ENCODE measurements at regions not wholly inside any gene's neighbourhood (a gene's known extent, or its start where the extent isn't known, plus 50 kb on each side); places are given as distances from the start of the nearest gene placed in this dataset.

- Histone ChIP-seq H3K9ac (ENCODE audit: low read depth, low read length) (no peak overlapping the region), H3K4me1 (ENCODE audit: control insufficient read depth, insufficient read depth, low read length) (no peaks in the 10 kb centered on the region), H3K4me2 (ENCODE audit: low read length) (no peak overlapping the region), H3K36me3 (ENCODE audit: insufficient read depth, low read length) (no peaks in the 10 kb centered on the region), H3K9me3 (replicated peaks; ENCODE audit: low read length) (no peaks in the 10 kb centered on the region), H3K27me3 (ENCODE audit: control insufficient read depth, insufficient read depth, low read length) (no peaks in the 10 kb centered on the region), H3K4me3 (ENCODE audit: low read length) (no peak overlapping the region)
Observed at GRCh38 chr12:23186950-23187349, 562.0 kb downstream of the ETNK1 start.

- H3K9me3 ChIP-seq (replicated peaks; ENCODE audit: low read length) = no peaks in the 10 kb centered on the region
- no peaks in the 10 kb centered on the region for H3K36me3 ChIP-seq (ENCODE audit: insufficient read depth, low read length)
- H3K9ac ChIP-seq (ENCODE audit: low read depth, low read length) = no peak overlapping the region
- H3K4me2 ChIP-seq (ENCODE audit: low read length) = no peak overlapping the region
- no peak overlapping the region for H3K4me3 ChIP-seq (ENCODE audit: low read length)
- H3K4me1 ChIP-seq (ENCODE audit: control insufficient read depth, insufficient read depth, low read length) = no peaks in the 10 kb centered on the region
- no peaks in the 10 kb centered on the region for H3K27me3 ChIP-seq (ENCODE audit: control insufficient read depth, insufficient read depth, low read length)
Observed at GRCh38 chr12:23193552-23193951, 568.6 kb downstream of the ETNK1 start.

- no peaks in the 10 kb centered on the region for H3K9me3 ChIP-seq (replicated peaks; ENCODE audit: low read length)
- H3K4me2 ChIP-seq (ENCODE audit: low read length) = no peak overlapping the region
- no peak overlapping the region for H3K9ac ChIP-seq (ENCODE audit: low read depth, low read length)
- no peaks in the 10 kb centered on the region for H3K27me3 ChIP-seq (ENCODE audit: control insufficient read depth, insufficient read depth, low read length)
- no peaks in the 10 kb centered on the region for H3K36me3 ChIP-seq (ENCODE audit: insufficient read depth, low read length)
- no peak overlapping the region for H3K4me3 ChIP-seq (ENCODE audit: low read length)
- H3K4me1 ChIP-seq (ENCODE audit: control insufficient read depth, insufficient read depth, low read length) = no peaks in the 10 kb centered on the region
Observed at GRCh38 chr12:23197266-23197665, 572.3 kb downstream of the ETNK1 start.

GRCh38 chr12:23202728-23203127, 577.8 kb downstream of the ETNK1 start:
- Histone ChIP-seq H3K9ac (ENCODE audit: low read depth, low read length) (no peak overlapping the region), H3K27me3 (ENCODE audit: control insufficient read depth, insufficient read depth, low read length) (no peaks in the 10 kb centered on the region), H3K4me3 (ENCODE audit: low read length) (no peak overlapping the region), H3K36me3 (ENCODE audit: insufficient read depth, low read length) (no peaks in the 10 kb centered on the region), H3K9me3 (replicated peaks; ENCODE audit: low read length) (no peaks in the 10 kb centered on the region), H3K4me2 (ENCODE audit: low read length) (no peak overlapping the region), H3K4me1 (ENCODE audit: control insufficient read depth, insufficient read depth, low read length) (no peaks in the 10 kb centered on the region)

- no peak overlapping the region for H3K4me2 ChIP-seq (ENCODE audit: low read length)
- H3K36me3 ChIP-seq (ENCODE audit: insufficient read depth, low read length) = no peaks in the 10 kb centered on the region
- no peaks in the 10 kb centered on the region for H3K4me1 ChIP-seq (ENCODE audit: control insufficient read depth, insufficient read depth, low read length)
- H3K4me3 ChIP-seq (ENCODE audit: low read length) = no peak overlapping the region
- no peak overlapping the region for H3K9ac ChIP-seq (ENCODE audit: low read depth, low read length)
- no peaks in the 10 kb centered on the region for H3K27me3 ChIP-seq (ENCODE audit: control insufficient read depth, insufficient read depth, low read length)
- H3K9me3 ChIP-seq (replicated peaks; ENCODE audit: low read length) = no peaks in the 10 kb centered on the region
Observed at GRCh38 chr12:23204933-23205778, 580.2 kb downstream of the ETNK1 start.

GRCh38 chr12:23209793-23210192, 584.8 kb downstream of the ETNK1 start:
- Histone ChIP-seq H3K4me2 (ENCODE audit: low read length) (no peak overlapping the region), H3K36me3 (ENCODE audit: insufficient read depth, low read length) (no peaks in the 10 kb centered on the region), H3K4me1 (ENCODE audit: control insufficient read depth, insufficient read depth, low read length) (no peaks in the 10 kb centered on the region), H3K9me3 (replicated peaks; ENCODE audit: low read length) (no peaks in the 10 kb centered on the region), H3K27me3 (ENCODE audit: control insufficient read depth, insufficient read depth, low read length) (no peaks in the 10 kb centered on the region), H3K9ac (ENCODE audit: low read depth, low read length) (no peak overlapping the region), H3K4me3 (ENCODE audit: low read length) (no peak overlapping the region)

- Histone ChIP-seq H3K9ac (ENCODE audit: low read depth, low read length) (no peak overlapping the region), H3K27me3 (ENCODE audit: control insufficient read depth, insufficient read depth, low read length) (no peaks in the 10 kb centered on the region), H3K4me3 (ENCODE audit: low read length) (no peak overlapping the region), H3K36me3 (ENCODE audit: insufficient read depth, low read length) (no peaks in the 10 kb centered on the region), H3K9me3 (replicated peaks; ENCODE audit: low read length) (peaks cover 3% of the 10 kb centered on the region), H3K4me1 (ENCODE audit: control insufficient read depth, insufficient read depth, low read length) (no peaks in the 10 kb centered on the region), H3K4me2 (ENCODE audit: low read length) (no peak overlapping the region)
Observed at GRCh38 chr12:23210573-23210972, 585.6 kb downstream of the ETNK1 start.

- no peak overlapping the region for H3K4me2 ChIP-seq (ENCODE audit: low read length)
- H3K27me3 ChIP-seq (ENCODE audit: control insufficient read depth, insufficient read depth, low read length) = no peaks in the 10 kb centered on the region
- H3K9ac ChIP-seq (ENCODE audit: low read depth, low read length) = no peak overlapping the region
- peaks cover 3% of the 10 kb centered on the region for H3K9me3 ChIP-seq (replicated peaks; ENCODE audit: low read length)
- H3K36me3 ChIP-seq (ENCODE audit: insufficient read depth, low read length) = no peaks in the 10 kb centered on the region
- H3K4me3 ChIP-seq (ENCODE audit: low read length) = no peak overlapping the region
- no peaks in the 10 kb centered on the region for H3K4me1 ChIP-seq (ENCODE audit: control insufficient read depth, insufficient read depth, low read length)
Observed at GRCh38 chr12:23211384-23212320, 586.7 kb downstream of the ETNK1 start.

- Histone ChIP-seq H3K9me3 (replicated peaks; ENCODE audit: low read length) (peaks cover 3% of the 10 kb centered on the region), H3K4me2 (ENCODE audit: low read length) (no peak overlapping the region), H3K4me1 (ENCODE audit: control insufficient read depth, insufficient read depth, low read length) (no peaks in the 10 kb centered on the region), H3K9ac (ENCODE audit: low read depth, low read length) (no peak overlapping the region), H3K27me3 (ENCODE audit: control insufficient read depth, insufficient read depth, low read length) (no peaks in the 10 kb centered on the region), H3K4me3 (ENCODE audit: low read length) (no peak overlapping the region), H3K36me3 (ENCODE audit: insufficient read depth, low read length) (no peaks in the 10 kb centered on the region)
Observed at GRCh38 chr12:23217158-23217557, 592.2 kb downstream of the ETNK1 start.

GRCh38 chr12:23217667-23218066, 592.7 kb downstream of the ETNK1 start:
- Histone ChIP-seq H3K4me1 (ENCODE audit: control insufficient read depth, insufficient read depth, low read length) (no peaks in the 10 kb centered on the region), H3K9ac (ENCODE audit: low read depth, low read length) (no peak overlapping the region), H3K36me3 (ENCODE audit: insufficient read depth, low read length) (no peaks in the 10 kb centered on the region), H3K4me2 (ENCODE audit: low read length) (no peak overlapping the region), H3K27me3 (ENCODE audit: control insufficient read depth, insufficient read depth, low read length) (no peaks in the 10 kb centered on the region), H3K4me3 (ENCODE audit: low read length) (no peak overlapping the region), H3K9me3 (replicated peaks; ENCODE audit: low read length) (peaks cover 3% of the 10 kb centered on the region)

- no peaks in the 10 kb centered on the region for H3K4me1 ChIP-seq (ENCODE audit: control insufficient read depth, insufficient read depth, low read length)
- H3K4me2 ChIP-seq (ENCODE audit: low read length) = no peak overlapping the region
- H3K27me3 ChIP-seq (ENCODE audit: control insufficient read depth, insufficient read depth, low read length) = no peaks in the 10 kb centered on the region
- H3K9ac ChIP-seq (ENCODE audit: low read depth, low read length) = no peak overlapping the region
- no peak overlapping the region for H3K4me3 ChIP-seq (ENCODE audit: low read length)
- H3K36me3 ChIP-seq (ENCODE audit: insufficient read depth, low read length) = no peaks in the 10 kb centered on the region
- H3K9me3 ChIP-seq (replicated peaks; ENCODE audit: low read length) = no peaks in the 10 kb centered on the region
Observed at GRCh38 chr12:23221066-23221465, 596.1 kb downstream of the ETNK1 start.
